H9 (cell line): ENCODE measurements at regions not wholly inside any gene's neighbourhood (a gene's known extent, or its start where the extent isn't known, plus 50 kb on each side); places are given as distances from the start of the nearest gene placed in this dataset.

ENCODE experiments used
- DNase-seq: peaks from one replicate; pipeline ENCODE4 v3.0.0-alpha.2; 2017
- H2AFZ ChIP-seq: one replicate; pipeline ENCODE4 v1.6.1; 2013; ENCODE audit warnings: mild to moderate bottlenecking, low read length, control low read depth, moderate library complexity
- H2AK5ac ChIP-seq: 2 replicates; pipeline ENCODE4 v1.6.1; 2013; ENCODE audit warnings: low read length, control low read depth, mixed read lengths; ENCODE audit not compliant: insufficient read length
- H2BK120ac ChIP-seq: one replicate; pipeline ENCODE4 v1.6.1; 2013; ENCODE audit warnings: low read depth, mild to moderate bottlenecking, low read length, control low read depth, inconsistent platforms; ENCODE audit not compliant: poor library complexity, severe bottlenecking
- H2BK12ac ChIP-seq: 2 replicates; pipeline ENCODE4 v1.6.1; 2013; ENCODE audit warnings: low read length, control low read depth, mixed read lengths, low read depth; ENCODE audit not compliant: insufficient read length
- H2BK15ac ChIP-seq: 2 replicates; pipeline ENCODE4 v1.6.1; 2013; ENCODE audit warnings: low read depth, low read length, control low read depth
- H2BK20ac ChIP-seq: one replicate; pipeline ENCODE4 v1.6.1; 2013; ENCODE audit warnings: low read depth, mild to moderate bottlenecking, low read length, control low read depth, inconsistent platforms; ENCODE audit not compliant: poor library complexity, severe bottlenecking
- H2BK5ac ChIP-seq: 2 replicates; pipeline ENCODE4 v1.6.1; 2013; ENCODE audit warnings: low read length, control low read depth, mixed read lengths; ENCODE audit not compliant: insufficient read length
- H3K14ac ChIP-seq: 2 replicates; pipeline ENCODE4 v1.6.1; 2013; ENCODE audit warnings: low read length, control low read depth; ENCODE audit not compliant: insufficient read depth
- H3K18ac ChIP-seq: 2 replicates; pipeline ENCODE4 v1.6.1; 2013; ENCODE audit warnings: low read depth, mild to moderate bottlenecking, mixed read lengths, low read length, control low read depth; ENCODE audit not compliant: insufficient read length
- H3K23ac ChIP-seq: 2 replicates; pipeline ENCODE4 v1.6.1; 2013; ENCODE audit warnings: low read length, control low read depth, mixed read lengths, low read depth; ENCODE audit not compliant: insufficient read length
- H3K23me2 ChIP-seq: 2 replicates; pipeline ENCODE4 v1.6.1; 2013; ENCODE audit warnings: low read depth, mild to moderate bottlenecking, mixed read lengths, low read length, control low read depth; ENCODE audit not compliant: insufficient read length, poor library complexity, severe bottlenecking
- H3K27ac ChIP-seq: 2 replicates; pipeline ENCODE4 v1.5.1; 2013; ENCODE audit warnings: low read length, control low read depth, mixed read lengths, low read depth; ENCODE audit not compliant: insufficient read length
- H3K27me3 ChIP-seq: 2 replicates; pipeline ENCODE4 v1.6.1; 2013; ENCODE audit warnings: low read length, control low read depth, inconsistent platforms; ENCODE audit not compliant: insufficient read depth
- H3K4ac ChIP-seq: 2 replicates; pipeline ENCODE4 v1.6.1; 2013; ENCODE audit warnings: low read depth, mild to moderate bottlenecking, control low read depth, inconsistent platforms, low read length, moderate library complexity
- H3K4me1 ChIP-seq: 2 replicates; pipeline ENCODE4 v1.6.1; 2013; ENCODE audit warnings: low read length, control low read depth, inconsistent platforms; ENCODE audit not compliant: insufficient read depth
- H3K4me2 ChIP-seq: 2 replicates; pipeline ENCODE4 v1.6.1; 2013; ENCODE audit warnings: low read length, control low read depth, mixed read lengths; ENCODE audit not compliant: insufficient read length, insufficient read depth
- H3K56ac ChIP-seq: 2 replicates; pipeline ENCODE4 v1.6.1; 2013; ENCODE audit warnings: low read depth, mild to moderate bottlenecking, mixed read lengths, low read length, control low read depth; ENCODE audit not compliant: insufficient read length
- H3K79me1 ChIP-seq: 2 replicates; pipeline ENCODE4 v1.6.1; 2013; ENCODE audit warnings: low read depth, mild to moderate bottlenecking, moderate library complexity, low read length, control low read depth, inconsistent platforms; ENCODE audit not compliant: insufficient read depth, poor library complexity, severe bottlenecking
- H3K79me2 ChIP-seq: 2 replicates; pipeline ENCODE4 v1.6.1; 2013; ENCODE audit warnings: low read length, control low read depth, inconsistent platforms; ENCODE audit not compliant: insufficient read depth
- H3K9ac ChIP-seq: 2 replicates; pipeline ENCODE4 v1.6.1; 2013; ENCODE audit warnings: low read length, control low read depth, mixed read lengths; ENCODE audit not compliant: insufficient read length; ENCODE audit errors: extremely low read depth
- H3K9me3 ChIP-seq: one replicate; pipeline ENCODE4 v1.6.1; 2013; ENCODE audit warnings: low read depth, low read length, inconsistent platforms; ENCODE audit not compliant: control insufficient read depth
- H3T11ph ChIP-seq: one replicate; pipeline ENCODE4 v1.6.1; 2013; ENCODE audit warnings: mild to moderate bottlenecking, low read length, control low read depth, inconsistent platforms
- H4K20me1 ChIP-seq: one replicate; pipeline ENCODE4 v1.6.1; 2013; ENCODE audit not compliant: control insufficient read depth, insufficient read length, insufficient read depth
- H4K5ac ChIP-seq: 2 replicates; pipeline ENCODE4 v1.6.1; 2013; ENCODE audit warnings: low read depth, mild to moderate bottlenecking, mixed read lengths, low read length, control low read depth; ENCODE audit not compliant: insufficient read length
- H4K8ac ChIP-seq: replicated peaks from 2 replicates; pipeline ENCODE4 v1.6.1; 2013; ENCODE audit warnings: low read length, control low read depth, mixed read lengths, low read depth; ENCODE audit not compliant: insufficient read length
- H4K91ac ChIP-seq: 2 replicates; pipeline ENCODE4 v1.6.1; 2013; ENCODE audit warnings: low read depth, mild to moderate bottlenecking, moderate library complexity, mixed read lengths, low read length, control low read depth; ENCODE audit not compliant: insufficient read length
- H3K27ac Mint-ChIP-seq, 3 experiments: 2 replicates in 2 of 3; 3 replicates in 1 of 3; pipeline ENCODE4 v1.8.0; 2020 to 2021; ENCODE audit warnings: mixed read lengths in 3 of 3, mild to moderate bottlenecking in 1 of 3, moderate library complexity in 1 of 3
- H3K27me3 Mint-ChIP-seq: 2 replicates; pipeline ENCODE4 v1.8.0; 2021; ENCODE audit warnings: low read depth, mild to moderate bottlenecking, moderate library complexity, mixed read lengths
- H3K36me3 Mint-ChIP-seq, 3 experiments: 2 replicates in 2 of 3; 3 replicates in 1 of 3; pipeline ENCODE4 v1.8.0; 2020 to 2021; ENCODE audit warnings: low read depth in 3 of 3, mixed read lengths in 3 of 3; ENCODE audit not compliant: insufficient read depth in 1 of 3
- H3K4me1 Mint-ChIP-seq, 2 experiments: 2 replicates each; pipeline ENCODE4 v1.8.0; 2020; ENCODE audit warnings: mixed read lengths in 2 of 2
- H3K4me3 Mint-ChIP-seq, 2 experiments: 2 replicates in 1 of 2; 3 replicates in 1 of 2; pipeline ENCODE4 v1.8.0; 2020 to 2021; ENCODE audit warnings: mild to moderate bottlenecking in 2 of 2, mixed read lengths in 2 of 2, moderate library complexity in 1 of 2
- H3K9me3 Mint-ChIP-seq, 2 experiments: 2 replicates in 1 of 2; 3 replicates in 1 of 2; pipeline ENCODE4 v1.8.0; 2020; ENCODE audit warnings: mild to moderate bottlenecking in 2 of 2, mixed read lengths in 2 of 2, moderate library complexity in 1 of 2
- CTCF ChIP-seq: fragments of 200-600 bp; sonication (generic); conservative IDR thresholded peaks from 3 replicates; pipeline ENCODE4 v1.8.0; 2021; ENCODE audit warnings: antibody characterized with exemption, mild to moderate bottlenecking
- WGBS: extraction: QIAGEN DNeasy Blood & Tissue Kit; methylation state at CpG from one replicate; pipeline ENCODE4 v1.1.7; 2013; ENCODE audit warnings: missing lambda C conversion rate, low lambda C conversion rate, mixed read lengths; ENCODE audit not compliant: insufficient read length; ENCODE audit errors: extremely low coverage; 5-methylcytosine and 5-hydroxymethylcytosine counted together

DNA sequence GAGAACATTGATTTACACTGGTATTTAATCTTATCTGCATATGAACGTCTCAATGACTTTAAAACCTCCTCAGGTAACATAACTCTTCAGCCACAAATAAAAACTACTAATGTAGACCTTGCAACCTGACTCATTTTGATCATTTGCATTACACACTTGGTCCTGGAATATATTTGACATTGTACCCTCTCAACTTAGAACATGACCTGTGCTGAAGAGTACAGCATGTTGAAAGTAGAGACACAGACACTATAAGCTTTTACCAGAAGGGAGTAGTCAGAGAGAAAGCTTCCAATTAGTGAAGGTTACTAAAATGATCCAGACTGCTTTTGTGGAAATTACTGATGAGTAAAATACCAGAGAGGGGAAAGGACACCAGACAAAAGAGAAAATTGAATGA, 390.6 kb upstream of the ANO3 start:
- Histone ChIP-seq H4K8ac (no peak overlapping the region), H4K20me1 (no peaks in the 10 kb centered on the region), H4K5ac (no peak overlapping the region), H3K23me2 (no peaks in the 10 kb centered on the region), H3K18ac (no peak overlapping the region), H3K27me3 (no peaks in the 10 kb centered on the region), H2AK5ac (no peak overlapping the region), H2BK120ac (no peak overlapping the region), H2BK20ac (no peak overlapping the region), H3K79me2 (no peaks in the 10 kb centered on the region), H2BK5ac (no peak overlapping the region), H3K79me1 (no peaks in the 10 kb centered on the region), H3K56ac (no peak overlapping the region), H2AFZ (no peak overlapping the region), H2BK15ac (no peak overlapping the region), H3K14ac (no peak overlapping the region), H3K9ac (no peak overlapping the region), H3K27ac (no peak overlapping the region), H2BK12ac (no peak overlapping the region), H3K9me3 (no peaks in the 10 kb centered on the region), H4K91ac (no peak overlapping the region), H3T11ph (no peak overlapping the region), H3K23ac (no peak overlapping the region), H3K4me2 (no peak overlapping the region), H3K4me1 (no peaks in the 10 kb centered on the region), H3K4ac (no peak overlapping the region)
- no peak for TF ChIP-seq CTCF
- Mint-ChIP-seq H3K4me1 (peaks cover 25 to 28% of the 10 kb centered on the region in 2 experiments), H3K4me3 (no peak overlapping the region), H3K36me3 (peaks cover 0 to under 1% (median 0%) of the 10 kb centered on the region in 3 experiments; a peak in 1 of 7 replicates), H3K27me3 (no peaks in the 10 kb centered on the region), H3K9me3 (no peaks in the 10 kb centered on the region), H3K27ac (no peak overlapping the region; a peak in 2 of 7 replicates)
- no peak for DNase-seq
- no CpG with 5 or more reads among the region's 1 CpG for WGBS
